SK-N-MC (cell line): ENCODE measurements at regions not wholly inside any gene's neighbourhood (a gene's known extent, or its start where the extent isn't known, plus 50 kb on each side); places are given as distances from the start of the nearest gene placed in this dataset.

ENCODE experiments used
- EZH2 ChIP-seq: fragments of 200-600 bp; sonication (generic); IDR thresholded peaks from one replicate; pipeline ENCODE4 v1.6.1; 2017; ENCODE audit warnings: antibody characterized with exemption
- POLR2AphosphoS5 ChIP-seq: IDR thresholded peaks from 2 replicates; pipeline ENCODE4 v1.6.1; 2012; ENCODE audit warnings: mild to moderate bottlenecking, low read depth, low read length, borderline replicate concordance

GRCh38 chr7:115475206-115475605 is 553.3 kb downstream of the MDFIC start:
- TF ChIP-seq POLR2AphosphoS5 (no peak), EZH2 (no peak)
